Uterus (tissue), 3 donors: ENCODE measurements at regions not wholly inside any gene's neighbourhood (a gene's known extent, or its start where the extent isn't known, plus 50 kb on each side); places are given as distances from the start of the nearest gene placed in this dataset.
"Not testable (repeated sequence)": the region's sequence is repeated elsewhere in the genome, so short reads cannot be mapped to it uniquely, and the experiment has no call there.

Source experiments
- DNase-seq, 2 donors: peaks; one replicate each; pipeline ENCODE4 v3.0.0-alpha.2; 2019 to 2020
- H3K27ac ChIP-seq, 2 donors: fragments of 200-600 bp; sonication (generic); 1 replicate in 1 of 2; 2 replicates in 1 of 2; pipeline ENCODE4 v1.5.1; 2016 to 2018
- H3K27me3 ChIP-seq, 2 donors: fragments of 200-600 bp; sonication (generic); one replicate each; pipeline ENCODE4 v1.5.1; 2018 to 2019; ENCODE audit warnings: control low read depth in 1 of 2
- H3K36me3 ChIP-seq, 2 donors: fragments of 200-600 bp; sonication (generic); one replicate each; pipeline ENCODE4 v1.5.1; 2019; ENCODE audit warnings: control low read depth in 1 of 2
- H3K4me1 ChIP-seq, 2 donors: fragments of 200-600 bp; sonication (generic); one replicate each; pipeline ENCODE4 v1.5.1; 2018 to 2019; ENCODE audit warnings: control low read depth in 1 of 2
- H3K4me3 ChIP-seq, 2 donors: fragments of 200-600 bp; sonication (generic); 1 replicate in 1 of 2; 2 replicates in 1 of 2; pipeline ENCODE4 v1.5.1; 2018 to 2019; ENCODE audit warnings: mild to moderate bottlenecking in 1 of 2
- H3K9me3 ChIP-seq, 2 donors: fragments of 200-600 bp; sonication (generic); one replicate each; pipeline ENCODE4 v1.5.1; 2019; ENCODE audit warnings: control low read depth in 1 of 2
- CTCF ChIP-seq, 4 experiments: fragments of 200-600 bp in 2 of 4; fragments of 450-650 bp in 2 of 4; sonication (generic) in 2 of 4; IDR thresholded peaks; one replicate each; pipeline ENCODE4 v1.5.1; 2016 to 2019; ENCODE audit warnings: antibody characterized with exemption in 4 of 4, mild to moderate bottlenecking in 2 of 4, moderate library complexity in 1 of 4
- POLR2A ChIP-seq, 2 donors: fragments of 450-650 bp; IDR thresholded peaks; one replicate each; pipeline ENCODE4 v1.6.1; 2016; ENCODE audit warnings: antibody characterized with exemption in 2 of 2, mild to moderate bottlenecking in 1 of 2, moderate library complexity in 1 of 2
- intact Hi-C: fragments of 100-400 bp; cut with DNase I; formaldehyde crosslinking; loops from one replicate; pipeline ENCODE4 v1.15.1; 2023; ENCODE audit warnings: low total_unique reads
- donor health status: DM: yes; HTN: yes; CAD: no.

DNA sequence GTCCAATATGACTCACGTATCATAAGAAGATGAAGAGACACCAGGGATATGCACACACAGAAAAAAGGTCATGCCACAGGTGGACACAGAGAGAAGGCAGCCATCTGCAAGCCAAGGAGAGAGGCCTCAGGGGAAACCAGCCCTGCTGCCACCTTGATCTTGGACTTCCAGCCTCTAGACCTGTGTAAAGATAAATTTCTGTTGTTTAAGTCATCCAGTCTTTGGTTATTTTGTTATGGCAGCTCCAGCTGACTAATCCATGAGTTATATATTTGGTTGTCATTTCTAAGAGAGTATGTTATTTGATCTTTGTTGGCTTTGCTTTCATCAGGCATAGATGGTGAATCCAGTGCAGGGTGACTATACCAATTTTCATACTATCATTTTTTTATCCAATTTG is 130.2 kb upstream of the DAP start:
- DNase-seq = no peak
- TF ChIP-seq POLR2A (IDR thresholded peaks at IDR 0.05) (no peak), CTCF (IDR thresholded peaks at IDR 0.05) (no peak)
- no peaks in the 10 kb centered on the region for H3K36me3 ChIP-seq
- no peak overlapping the region for H3K4me3 ChIP-seq
- no peaks in the 10 kb centered on the region for H3K27me3 ChIP-seq
- intact Hi-C loops = no loop called here
- no peaks in the 10 kb centered on the region for H3K4me1 ChIP-seq
- no peaks in the 10 kb centered on the region for H3K9me3 ChIP-seq
- H3K27ac ChIP-seq = no peak overlapping the region

DNA sequence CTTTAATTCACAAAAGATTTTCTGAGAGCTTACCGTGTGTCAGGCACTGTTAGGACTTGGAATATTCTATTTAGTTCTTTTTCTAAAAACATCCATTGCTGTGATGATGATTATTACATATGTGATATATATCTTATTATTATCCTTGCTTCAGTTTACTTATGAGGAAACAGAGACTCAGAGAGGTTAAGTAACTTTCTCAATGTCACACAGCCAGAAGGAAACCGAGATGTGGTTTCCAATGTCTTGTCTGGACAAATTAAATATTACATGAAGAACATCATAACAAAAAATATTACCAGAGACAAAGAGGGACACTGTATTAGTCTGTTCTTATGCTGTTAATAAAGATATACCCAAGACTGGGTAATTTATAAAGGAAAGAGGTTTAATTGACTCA is 125.5 kb upstream of the DAP start:
- H3K27ac ChIP-seq = no peak overlapping the region
- intact Hi-C loops = no loop called here
- no peak for TF ChIP-seq CTCF (IDR thresholded peaks at IDR 0.05)
- TF ChIP-seq POLR2A (IDR thresholded peaks at IDR 0.05) = no peak
- no peak for DNase-seq
- no peaks in the 10 kb centered on the region for H3K9me3 ChIP-seq
- no peaks in the 10 kb centered on the region for H3K4me1 ChIP-seq
- no peak overlapping the region for H3K4me3 ChIP-seq
- no peaks in the 10 kb centered on the region for H3K36me3 ChIP-seq
- no peaks in the 10 kb centered on the region for H3K27me3 ChIP-seq

DNA sequence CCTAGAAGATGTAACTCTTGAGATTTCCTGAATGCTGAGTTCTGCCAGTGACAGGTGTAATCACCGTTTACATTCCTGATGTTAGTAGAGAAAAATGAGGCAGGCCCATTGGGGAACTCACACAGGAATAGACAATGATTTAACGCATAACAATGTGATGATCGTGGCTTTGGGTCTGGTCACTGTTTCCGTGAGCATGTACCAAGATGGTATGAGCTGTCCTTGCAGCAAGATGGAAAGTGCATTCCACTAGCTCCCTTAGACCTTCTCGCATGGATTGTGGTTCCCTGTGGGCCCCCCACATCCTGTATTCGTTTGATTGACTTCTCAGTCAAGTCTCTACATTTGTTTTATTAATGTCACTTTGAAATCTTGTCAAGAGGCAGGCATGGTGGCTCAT is 124.0 kb upstream of the DAP start:
- Histone ChIP-seq H3K27me3 (no peaks in the 10 kb centered on the region), H3K27ac (no peak overlapping the region), H3K4me1 (no peaks in the 10 kb centered on the region), H3K4me3 (no peak overlapping the region), H3K36me3 (no peaks in the 10 kb centered on the region), H3K9me3 (no peaks in the 10 kb centered on the region)
- no peak for DNase-seq
- no peak for TF ChIP-seq CTCF (IDR thresholded peaks at IDR 0.05)
- no peak for TF ChIP-seq POLR2A (IDR thresholded peaks at IDR 0.05)
- intact Hi-C loops = no loop called here

DNA sequence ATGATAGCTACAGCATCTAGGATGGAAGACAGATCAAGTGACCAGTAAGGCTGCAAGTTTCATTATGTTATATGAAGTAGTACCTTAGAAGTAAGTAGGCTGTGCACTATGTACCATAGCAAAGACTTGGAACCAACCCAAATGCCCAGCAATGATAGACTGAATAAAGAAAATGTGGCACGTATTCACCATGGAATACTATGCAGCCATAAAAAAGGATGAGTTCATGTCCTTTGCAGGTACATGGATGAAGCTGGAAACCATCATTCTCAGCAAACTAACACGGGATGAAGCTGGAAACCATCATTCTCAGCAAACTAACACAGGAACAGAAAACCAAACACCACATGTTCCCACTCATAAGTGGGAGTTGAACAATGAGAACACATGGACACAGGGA is 122.9 kb upstream of the DAP start:
- H3K27ac ChIP-seq, H3K9me3 ChIP-seq, H3K4me1 ChIP-seq, DNase-seq, intact Hi-C loops, H3K36me3 ChIP-seq, H3K4me3 ChIP-seq, H3K27me3 ChIP-seq: not testable (repeated sequence)

- no peak for TF ChIP-seq POLR2A (IDR thresholded peaks at IDR 0.05)
- H3K27me3 ChIP-seq = no peaks in the 10 kb centered on the region
- intact Hi-C loops = no loop called here
- no peak for DNase-seq
- H3K36me3 ChIP-seq = no peaks in the 10 kb centered on the region
- no peaks in the 10 kb centered on the region for H3K9me3 ChIP-seq
- H3K27ac ChIP-seq = no peak overlapping the region
- H3K4me1 ChIP-seq = no peaks in the 10 kb centered on the region
- no peak overlapping the region for H3K4me3 ChIP-seq
These were observed 119.9 kb upstream of the DAP start for GRCh38 chr5:10880934-10881333.

DNA sequence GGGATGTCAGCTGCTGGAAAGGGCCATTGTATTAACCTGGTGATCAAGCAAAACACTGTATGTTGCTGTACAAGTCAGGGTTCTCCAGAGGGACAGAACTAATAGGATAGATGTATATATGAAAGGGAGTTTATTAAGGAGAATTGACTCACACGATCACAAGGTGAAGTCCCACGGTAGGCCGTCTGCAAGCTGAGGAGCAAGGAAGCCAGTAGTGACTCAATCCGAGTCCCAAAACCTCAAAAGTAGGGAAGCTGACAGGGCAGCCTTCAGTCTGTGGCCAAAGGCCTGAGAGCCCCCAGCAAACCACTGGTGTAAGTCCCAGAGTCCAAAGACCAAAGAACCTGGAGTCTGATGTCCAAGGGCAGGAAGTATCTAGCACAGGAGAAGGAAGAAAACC is 116.0 kb upstream of the DAP start:
- H3K27ac ChIP-seq, intact Hi-C loops, H3K36me3 ChIP-seq, H3K27me3 ChIP-seq, H3K9me3 ChIP-seq, H3K4me3 ChIP-seq, DNase-seq, H3K4me1 ChIP-seq: not testable (repeated sequence)

- Histone ChIP-seq H3K36me3 (no peaks in the 10 kb centered on the region), H3K27ac (no peak overlapping the region), H3K4me1 (no peaks in the 10 kb centered on the region), H3K27me3 (no peaks in the 10 kb centered on the region), H3K4me3 (no peak overlapping the region), H3K9me3 (no peaks in the 10 kb centered on the region)
- DNase-seq = no peak
- TF ChIP-seq CTCF (IDR thresholded peaks at IDR 0.05) = no peak
- TF ChIP-seq POLR2A (IDR thresholded peaks at IDR 0.05) = no peak
- intact Hi-C loops = no loop called here
These were observed 115.1 kb upstream of the DAP start for GRCh38 chr5:10876006-10876744.
